ENCODE measurements at regions not wholly inside any gene's neighbourhood (a gene's known extent, or its start where the extent isn't known, plus 50 kb on each side); places are given as distances from the start of the nearest gene placed in this dataset.

DNA sequence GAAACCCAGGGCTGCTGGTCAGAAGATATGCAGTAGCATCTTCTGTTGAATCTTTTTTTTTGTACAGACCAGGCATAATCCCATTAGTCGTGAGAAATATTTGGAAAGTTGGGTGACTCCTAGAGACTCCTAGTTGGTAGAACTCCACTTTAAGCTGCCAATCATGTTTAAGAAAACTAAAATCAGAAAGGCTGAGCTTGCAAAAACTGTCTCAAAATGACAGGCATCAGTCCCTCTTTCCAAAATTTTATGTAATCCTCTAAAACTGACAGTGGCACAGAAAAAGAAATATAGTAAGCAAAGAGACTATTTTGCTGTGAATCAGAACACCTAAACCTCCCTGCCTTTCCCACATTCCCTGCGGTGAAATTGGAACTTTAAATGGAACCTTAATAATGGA, 568.5 kb downstream of the CCSER2 start:
- TF ChIP-seq, protein P1, sequence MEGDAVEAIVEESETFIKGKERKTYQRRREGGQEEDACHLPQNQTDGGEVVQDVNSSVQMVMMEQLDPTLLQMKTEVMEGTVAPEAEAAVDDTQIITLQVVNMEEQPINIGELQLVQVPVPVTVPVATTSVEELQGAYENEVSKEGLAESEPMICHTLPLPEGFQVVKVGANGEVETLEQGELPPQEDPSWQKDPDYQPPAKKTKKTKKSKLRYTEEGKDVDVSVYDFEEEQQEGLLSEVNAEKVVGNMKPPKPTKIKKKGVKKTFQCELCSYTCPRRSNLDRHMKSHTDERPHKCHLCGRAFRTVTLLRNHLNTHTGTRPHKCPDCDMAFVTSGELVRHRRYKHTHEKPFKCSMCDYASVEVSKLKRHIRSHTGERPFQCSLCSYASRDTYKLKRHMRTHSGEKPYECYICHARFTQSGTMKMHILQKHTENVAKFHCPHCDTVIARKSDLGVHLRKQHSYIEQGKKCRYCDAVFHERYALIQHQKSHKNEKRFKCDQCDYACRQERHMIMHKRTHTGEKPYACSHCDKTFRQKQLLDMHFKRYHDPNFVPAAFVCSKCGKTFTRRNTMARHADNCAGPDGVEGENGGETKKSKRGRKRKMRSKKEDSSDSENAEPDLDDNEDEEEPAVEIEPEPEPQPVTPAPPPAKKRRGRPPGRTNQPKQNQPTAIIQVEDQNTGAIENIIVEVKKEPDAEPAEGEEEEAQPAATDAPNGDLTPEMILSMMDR (IDR thresholded peaks at IDR 0.05) = no peak
- Histone ChIP-seq H3K36me3 (ENCODE audit: low read depth) (no peaks in the 10 kb centered on the region), H3K9me3 (no peaks in the 10 kb centered on the region), H3K4me3 (no peak overlapping the region), H3K4me1 (ENCODE audit: low read depth) (no peaks in the 10 kb centered on the region)
- no peak for ATAC-seq
- intact Hi-C loops (cut with DNase I, micrococcal nuclease) = no loop called here
- no peak for DNase-seq

DNA sequence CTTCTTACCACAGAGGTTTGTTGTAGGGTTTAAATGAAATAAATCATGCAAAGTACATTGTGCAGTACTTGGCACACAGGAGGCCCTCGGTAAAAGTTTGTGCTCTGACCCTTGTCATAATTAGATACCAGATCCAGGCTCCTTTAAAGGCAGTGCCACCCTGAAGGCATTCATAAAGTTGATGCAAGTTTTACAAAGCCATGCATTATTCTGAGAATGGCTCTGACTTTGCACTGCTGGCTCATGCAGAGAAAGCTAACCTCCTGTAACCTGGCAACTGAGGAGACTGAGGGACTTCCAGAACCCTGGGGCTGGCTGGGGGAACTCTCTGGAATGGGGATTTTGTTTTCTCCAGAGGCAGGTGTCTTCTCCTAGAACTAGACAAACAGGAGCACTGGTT, 570.9 kb downstream of the CCSER2 start:
- ATAC-seq = no peak
- Histone ChIP-seq H3K36me3 (ENCODE audit: low read depth) (no peaks in the 10 kb centered on the region), H3K4me1 (ENCODE audit: low read depth) (no peaks in the 10 kb centered on the region), H3K4me3 (no peak overlapping the region), H3K9me3 (no peaks in the 10 kb centered on the region)
- TF ChIP-seq, protein P1 (IDR thresholded peaks at IDR 0.05) = no peak
- no peak for DNase-seq
- intact Hi-C loops (cut with DNase I, micrococcal nuclease) = no loop called here

DNA sequence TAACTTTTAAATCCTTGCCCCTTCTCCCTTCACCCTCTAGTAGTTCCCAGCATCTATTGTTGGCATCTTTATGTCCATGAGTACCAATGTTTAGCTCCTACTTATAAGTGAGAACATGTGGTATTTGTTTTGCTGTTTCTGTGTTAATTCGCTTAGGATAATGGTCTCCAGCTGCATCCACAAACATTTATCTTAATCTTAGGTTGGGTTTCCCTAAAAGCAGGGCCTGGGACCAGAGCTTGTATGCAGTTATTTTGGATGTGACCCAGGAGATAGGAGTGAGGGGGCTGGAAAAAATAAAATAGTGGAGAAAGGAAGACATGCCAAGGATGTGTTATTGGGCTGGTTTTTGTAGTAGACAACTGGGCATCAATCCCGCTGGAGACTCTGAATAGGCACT, 571.8 kb downstream of the CCSER2 start:
- ATAC-seq = no peak
- intact Hi-C loops (cut with DNase I, micrococcal nuclease) = no loop called here
- no peak overlapping the region for H3K4me3 ChIP-seq
- H3K9me3 ChIP-seq = no peaks in the 10 kb centered on the region
- TF ChIP-seq, protein P1 (IDR thresholded peaks at IDR 0.05) = no peak
- H3K4me1 ChIP-seq (ENCODE audit: low read depth) = no peaks in the 10 kb centered on the region
- DNase-seq = no peak
- H3K36me3 ChIP-seq (ENCODE audit: low read depth) = no peaks in the 10 kb centered on the region

DNA sequence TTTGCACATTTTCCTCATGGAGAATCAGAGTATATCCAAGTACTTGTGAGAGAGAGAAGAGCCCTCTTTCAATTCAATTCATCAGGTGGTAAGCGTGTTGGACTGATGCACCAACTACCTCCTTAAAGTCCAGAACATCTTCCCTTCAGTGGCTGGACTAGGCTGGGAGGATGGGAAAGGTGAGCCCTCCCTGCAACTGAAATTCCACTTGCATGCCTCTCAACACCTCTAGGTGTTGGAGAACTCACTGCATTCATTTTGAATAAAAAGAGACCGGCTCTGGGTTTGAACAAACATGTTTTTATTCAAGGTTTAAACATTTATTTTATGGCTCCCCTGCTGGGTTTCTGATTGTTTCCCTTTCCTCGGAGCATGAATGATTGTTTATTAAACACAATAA, 573.5 kb downstream of the CCSER2 start:
- intact Hi-C loops (cut with DNase I, micrococcal nuclease) = no loop called here
- ATAC-seq (no peak), DNase-seq (no peak)
- Histone ChIP-seq H3K4me1 (ENCODE audit: low read depth) (no peaks in the 10 kb centered on the region), H3K9me3 (no peaks in the 10 kb centered on the region), H3K4me3 (no peak overlapping the region), H3K36me3 (ENCODE audit: low read depth) (no peaks in the 10 kb centered on the region)
- TF ChIP-seq, protein P1 (IDR thresholded peaks at IDR 0.05) = no peak

DNA sequence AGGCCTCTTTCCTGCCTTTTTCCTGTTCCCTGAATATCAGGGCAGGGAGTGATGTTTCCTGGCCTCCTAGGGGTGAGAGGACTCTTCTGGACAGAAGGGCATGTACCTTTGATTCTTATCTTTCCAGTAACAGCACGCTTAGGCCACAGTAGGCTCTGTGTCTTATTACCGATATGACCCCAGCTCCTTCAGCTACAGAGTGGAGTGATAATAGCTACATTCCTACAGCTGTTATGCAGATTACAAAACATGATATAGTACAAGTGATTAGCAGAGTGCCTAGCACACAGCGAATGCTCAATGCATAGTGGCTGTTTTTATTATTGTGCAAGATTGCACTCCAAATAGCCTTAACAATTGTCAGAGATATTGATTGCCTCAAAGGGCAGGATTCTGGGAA, 574.2 kb downstream of the CCSER2 start:
- H3K36me3 ChIP-seq (ENCODE audit: low read depth) = no peaks in the 10 kb centered on the region
- ATAC-seq (no peak), DNase-seq (no peak)
- H3K9me3 ChIP-seq = no peaks in the 10 kb centered on the region
- H3K4me3 ChIP-seq = no peak overlapping the region
- H3K4me1 ChIP-seq (ENCODE audit: low read depth) = no peaks in the 10 kb centered on the region
- TF ChIP-seq, protein P1 (IDR thresholded peaks at IDR 0.05) = no peak
- intact Hi-C loops (cut with DNase I, micrococcal nuclease) = no loop called here

DNA sequence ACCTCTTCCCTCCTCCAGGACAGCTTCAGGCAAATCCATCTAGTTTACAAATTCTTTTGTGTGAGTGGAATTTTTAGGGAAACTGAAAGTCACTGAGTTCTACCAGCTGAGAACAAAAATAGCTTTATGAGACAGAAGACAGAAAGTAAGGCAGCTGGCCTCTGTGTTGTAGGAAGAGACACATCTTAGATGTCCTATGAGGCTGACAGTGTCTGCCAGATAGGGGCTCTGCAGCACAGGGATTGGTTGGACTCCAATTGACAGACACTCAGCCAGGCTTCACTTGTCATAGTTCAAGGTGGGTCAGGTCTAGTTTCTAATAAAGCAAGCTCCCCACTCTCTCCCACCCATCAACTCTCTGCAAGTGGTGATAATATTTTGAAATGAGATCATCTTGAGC, 574.9 kb downstream of the CCSER2 start:
- ATAC-seq = no peak
- TF ChIP-seq, protein P1 (IDR thresholded peaks at IDR 0.05) = no peak
- intact Hi-C loops (cut with DNase I, micrococcal nuclease) = no loop called here
- no peaks in the 10 kb centered on the region for H3K36me3 ChIP-seq (ENCODE audit: low read depth)
- no peak for DNase-seq
- H3K9me3 ChIP-seq = no peaks in the 10 kb centered on the region
- no peak overlapping the region for H3K4me3 ChIP-seq
- no peaks in the 10 kb centered on the region for H3K4me1 ChIP-seq (ENCODE audit: low read depth)

Data from mucosa of descending colon (tissue), 3 donors.